ENCODE measurements at regions not wholly inside any gene's neighbourhood (a gene's known extent, or its start where the extent isn't known, plus 50 kb on each side); places are given as distances from the start of the nearest gene placed in this dataset.

GRCh38 chr16:72598696-72599095 lies 426.7 kb upstream of the PMFBP1 start (continued):
- TF ChIP-seq POLR2AphosphoS5 (IDR thresholded peaks at IDR 0.05; ENCODE audit: low read depth, low read length) (no peak), ZNF274 (IDR thresholded peaks at IDR 0.05; ENCODE audit: low read depth, low read length) (no peak), YY1 (IDR thresholded peaks at IDR 0.05; ENCODE audit: extremely low read depth, insufficient replicate concordance, low read depth, low read length) (no peak)

GRCh38 chr16:72597938-72598337 lies 426.0 kb upstream of the PMFBP1 start:
- no peak overlapping the region for H3K4me3 ChIP-seq (replicated peaks in 1 of 2; ENCODE audit: low read depth in 1 of 2, low read length in 2 of 2)
- H2AFZ ChIP-seq (ENCODE audit: low read depth, low read length, poor library complexity, severe bottlenecking) = no peak overlapping the region
- TF ChIP-seq ELF1 (IDR thresholded peaks at IDR 0.05; ENCODE audit: borderline replicate concordance, low read depth) = no peak
- TF ChIP-seq JUND (IDR thresholded peaks at IDR 0.05) = no peak
- TF ChIP-seq, protein P1, sequence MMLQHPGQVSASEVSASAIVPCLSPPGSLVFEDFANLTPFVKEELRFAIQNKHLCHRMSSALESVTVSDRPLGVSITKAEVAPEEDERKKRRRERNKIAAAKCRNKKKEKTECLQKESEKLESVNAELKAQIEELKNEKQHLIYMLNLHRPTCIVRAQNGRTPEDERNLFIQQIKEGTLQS (IDR thresholded peaks at IDR 0.05) = no peak
- TF ChIP-seq TCF7L2 (IDR thresholded peaks at IDR 0.05; ENCODE audit: borderline replicate concordance, extremely low read depth, insufficient read depth, insufficient read length) = no peak
- TF ChIP-seq EZH2 (IDR thresholded peaks at IDR 0.05) = no peak
- no peak for TF ChIP-seq RAD21 (IDR thresholded peaks at IDR 0.05; ENCODE audit: low read depth)
- RAD21 ChIA-PET (ENCODE audit: low non-redundant PET in 1 of 2, low total read pairs in 2 of 2, uncharacterized antibody in 2 of 2, unreplicated experiment in 2 of 2) = no interaction called here
- H3K9me3 ChIP-seq (ENCODE audit: control insufficient read depth in 1 of 2, insufficient read depth in 1 of 2, low read depth in 1 of 2, low read length in 2 of 2) = no peaks in the 10 kb centered on the region
- ATAC-seq (no peak), DNase-seq (ENCODE audit: low read depth, low spot score) (no peak)
- intact Hi-C loops (cut with micrococcal nuclease) = no loop called here
- H3K79me2 ChIP-seq (ENCODE audit: insufficient read depth, low read length) = no peaks in the 10 kb centered on the region
- no peak overlapping the region for H3K9ac ChIP-seq (ENCODE audit: low read length)
- H3K36me3 ChIP-seq (ENCODE audit: control insufficient read depth in 1 of 2, insufficient read depth in 2 of 2, low read length in 2 of 2) = no peaks in the 10 kb centered on the region
- no peaks in the 10 kb centered on the region for H3K9me2 ChIP-seq (ENCODE audit: insufficient read depth)
- BruUV-seq (replicated peaks) = no TSS peak
- no peaks in the 10 kb centered on the region for H3K4me1 ChIP-seq (ENCODE audit: control insufficient read depth in 1 of 2, insufficient read depth in 2 of 2, low read length in 2 of 2)
- CTCF ChIA-PET = no interaction called here
- no peaks in the 10 kb centered on the region for H3K27me3 ChIP-seq (ENCODE audit: insufficient read depth, low read length)
- no peak overlapping the region for H3K27ac ChIP-seq (ENCODE audit: low read depth, low read length)
- POLR2A ChIA-PET = no interaction called here
- no peaks in the 10 kb centered on the region for H4K20me1 ChIP-seq (ENCODE audit: insufficient read depth)
- H3K4me2 ChIP-seq (ENCODE audit: low read length) = no peak overlapping the region

- RAD21 ChIA-PET (ENCODE audit: low non-redundant PET in 1 of 2, low total read pairs in 2 of 2, uncharacterized antibody in 2 of 2, unreplicated experiment in 2 of 2) = no interaction called here
- Histone ChIP-seq H3K4me3 (replicated peaks in 1 of 2; ENCODE audit: low read depth in 1 of 2, low read length in 2 of 2) (no peak overlapping the region), H3K9me3 (ENCODE audit: control insufficient read depth in 1 of 2, insufficient read depth in 1 of 2, low read depth in 1 of 2, low read length in 2 of 2) (no peaks in the 10 kb centered on the region), H3K4me1 (ENCODE audit: control insufficient read depth in 1 of 2, insufficient read depth in 2 of 2, low read length in 2 of 2) (no peaks in the 10 kb centered on the region), H4K20me1 (ENCODE audit: insufficient read depth) (no peaks in the 10 kb centered on the region), H3K36me3 (ENCODE audit: control insufficient read depth in 1 of 2, insufficient read depth in 2 of 2, low read length in 2 of 2) (no peaks in the 10 kb centered on the region), H3K9ac (ENCODE audit: low read length) (no peak overlapping the region), H2AFZ (ENCODE audit: low read depth, low read length, poor library complexity, severe bottlenecking) (no peak overlapping the region), H3K27ac (ENCODE audit: low read depth, low read length) (no peak overlapping the region), H3K4me2 (ENCODE audit: low read length) (no peak overlapping the region), H3K9me2 (ENCODE audit: insufficient read depth) (no peaks in the 10 kb centered on the region), H3K27me3 (ENCODE audit: insufficient read depth, low read length) (no peaks in the 10 kb centered on the region), H3K79me2 (ENCODE audit: insufficient read depth, low read length) (no peaks in the 10 kb centered on the region)
- DNase-seq (ENCODE audit: low read depth, low spot score) (no peak), ATAC-seq (no peak)
- CTCF ChIA-PET = no interaction called here
- intact Hi-C loops (cut with micrococcal nuclease) = no loop called here
- POLR2A ChIA-PET = no interaction called here
- no TSS peak for BruUV-seq (replicated peaks)
- TF ChIP-seq ZBTB33 (IDR thresholded peaks at IDR 0.05; ENCODE audit: extremely low read depth, insufficient replicate concordance, low read length) (no peak), ELF1 (IDR thresholded peaks at IDR 0.05; ENCODE audit: borderline replicate concordance, low read depth) (no peak), CTCF (IDR thresholded peaks at IDR 0.05 in 2 of 3, conservative IDR thresholded peaks at IDR 0.05 in 1 of 3; ENCODE audit: borderline replicate concordance in 1 of 3, insufficient read depth in 1 of 3, low read depth in 2 of 3, low read length in 2 of 3) (no peak)
Measured at GRCh38 chr16:72596373-72596772, 424.4 kb upstream of the PMFBP1 start.

Measured in HCT116 (cell line).